Left ventricle myocardium inferior (tissue), 1 donor: ENCODE measurements at regions not wholly inside any gene's neighbourhood (a gene's known extent, or its start where the extent isn't known, plus 50 kb on each side); places are given as distances from the start of the nearest gene placed in this dataset.
A peak's percentile ranks its signal among the peaks of the same experiment; 100 is the strongest.

ENCODE experiments used
- DNase-seq: peaks from one replicate; pipeline ENCODE4 v3.0.0-alpha.2; 2020
- H3K27ac ChIP-seq: fragments of 200-600 bp; replicated peaks from 2 replicates; pipeline ENCODE4 v1.8.0; 2021
- H3K27me3 ChIP-seq: fragments of 200-600 bp; 2 replicates; pipeline ENCODE4 v1.8.0; 2021; ENCODE audit warnings: low read depth
- H3K36me3 ChIP-seq: fragments of 200-600 bp; 2 replicates; pipeline ENCODE4 v1.8.0; 2021
- H3K4me1 ChIP-seq: fragments of 200-600 bp; 2 replicates; pipeline ENCODE4 v1.8.0; 2021
- H3K4me3 ChIP-seq: fragments of 200-600 bp; 2 replicates; pipeline ENCODE4 v1.8.0; 2021; ENCODE audit warnings: mild to moderate bottlenecking, moderate library complexity
- H3K9me3 ChIP-seq: fragments of 200-600 bp; replicated peaks from 2 replicates; pipeline ENCODE4 v1.8.0; 2021
- intact Hi-C: fragments of 100-400 bp; cut with micrococcal nuclease; formaldehyde crosslinking; loops from one replicate; pipeline ENCODE4 v1.11.0; 2022
- TF ChIP-seq, protein P1 (sequence below): fragments of 200-600 bp; IDR thresholded peaks from 2 replicates; pipeline ENCODE4 v1.8.0; 2021; ENCODE audit warnings: antibody characterized with exemption, mild to moderate bottlenecking, borderline replicate concordance
- donor health status: DM: no; HTN: yes; CAD: no; lungs with severe emphysema.

DNA sequence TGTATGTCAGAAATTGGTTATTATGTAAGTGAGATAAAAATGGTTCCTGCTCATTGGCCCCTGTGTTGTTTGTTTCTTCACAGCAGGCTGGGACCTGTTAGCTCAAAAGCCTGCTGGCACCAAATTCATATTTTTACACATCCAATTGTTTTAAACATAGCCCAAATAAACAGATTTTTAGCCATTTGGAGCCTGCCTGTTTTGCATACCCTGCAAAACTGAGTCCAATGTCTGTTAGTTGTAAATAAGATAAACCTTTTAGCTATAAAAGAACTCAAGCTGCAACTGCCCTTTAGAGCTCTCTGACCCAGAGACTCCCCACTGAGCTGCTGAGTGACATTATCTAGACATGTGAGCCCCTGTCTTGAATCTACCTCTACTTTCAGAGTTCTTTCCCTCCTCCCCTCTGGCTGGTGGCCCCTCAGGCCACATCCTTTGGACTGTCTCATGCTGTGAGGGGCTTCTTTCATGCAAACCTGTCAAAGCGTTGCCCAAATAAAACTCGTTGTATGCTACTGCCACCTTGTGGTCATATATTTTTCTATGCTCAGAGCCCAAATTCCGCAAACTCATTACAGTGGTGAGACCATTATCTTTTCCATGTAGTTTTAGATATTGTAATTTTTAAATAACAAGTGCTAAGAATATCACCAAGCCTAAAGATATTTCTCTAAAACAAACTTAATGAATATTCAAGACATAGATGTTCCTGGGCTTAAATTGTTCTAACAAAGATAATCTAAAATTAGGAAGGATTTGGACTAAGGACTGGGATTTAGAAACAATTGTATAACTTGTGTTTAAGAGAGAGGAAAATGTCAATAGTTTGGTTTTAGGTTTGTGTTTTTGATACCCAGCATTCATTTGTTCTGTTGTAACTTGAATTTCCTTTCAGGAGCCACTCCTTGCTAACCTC is 337.9 kb downstream of the AACS start:
- H3K9me3 ChIP-seq: peaks cover 33% of the 10 kb centered on the region
- H3K27ac ChIP-seq: no peak overlapping the region
- H3K4me3 ChIP-seq: no peak overlapping the region
- TF ChIP-seq, protein P1, sequence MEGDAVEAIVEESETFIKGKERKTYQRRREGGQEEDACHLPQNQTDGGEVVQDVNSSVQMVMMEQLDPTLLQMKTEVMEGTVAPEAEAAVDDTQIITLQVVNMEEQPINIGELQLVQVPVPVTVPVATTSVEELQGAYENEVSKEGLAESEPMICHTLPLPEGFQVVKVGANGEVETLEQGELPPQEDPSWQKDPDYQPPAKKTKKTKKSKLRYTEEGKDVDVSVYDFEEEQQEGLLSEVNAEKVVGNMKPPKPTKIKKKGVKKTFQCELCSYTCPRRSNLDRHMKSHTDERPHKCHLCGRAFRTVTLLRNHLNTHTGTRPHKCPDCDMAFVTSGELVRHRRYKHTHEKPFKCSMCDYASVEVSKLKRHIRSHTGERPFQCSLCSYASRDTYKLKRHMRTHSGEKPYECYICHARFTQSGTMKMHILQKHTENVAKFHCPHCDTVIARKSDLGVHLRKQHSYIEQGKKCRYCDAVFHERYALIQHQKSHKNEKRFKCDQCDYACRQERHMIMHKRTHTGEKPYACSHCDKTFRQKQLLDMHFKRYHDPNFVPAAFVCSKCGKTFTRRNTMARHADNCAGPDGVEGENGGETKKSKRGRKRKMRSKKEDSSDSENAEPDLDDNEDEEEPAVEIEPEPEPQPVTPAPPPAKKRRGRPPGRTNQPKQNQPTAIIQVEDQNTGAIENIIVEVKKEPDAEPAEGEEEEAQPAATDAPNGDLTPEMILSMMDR: peak; percentile 68
- peaks cover 35% of the 10 kb centered on the region for H3K27me3 ChIP-seq
- DNase-seq: no peak
- H3K36me3 ChIP-seq: no peaks in the 10 kb centered on the region
- no peaks in the 10 kb centered on the region for H3K4me1 ChIP-seq
- intact Hi-C loops: loop anchor here (10.0 kb wide), 1 partner anchor 218 kb away; the partner anchor contains the start of gene TMEM132B

DNA sequence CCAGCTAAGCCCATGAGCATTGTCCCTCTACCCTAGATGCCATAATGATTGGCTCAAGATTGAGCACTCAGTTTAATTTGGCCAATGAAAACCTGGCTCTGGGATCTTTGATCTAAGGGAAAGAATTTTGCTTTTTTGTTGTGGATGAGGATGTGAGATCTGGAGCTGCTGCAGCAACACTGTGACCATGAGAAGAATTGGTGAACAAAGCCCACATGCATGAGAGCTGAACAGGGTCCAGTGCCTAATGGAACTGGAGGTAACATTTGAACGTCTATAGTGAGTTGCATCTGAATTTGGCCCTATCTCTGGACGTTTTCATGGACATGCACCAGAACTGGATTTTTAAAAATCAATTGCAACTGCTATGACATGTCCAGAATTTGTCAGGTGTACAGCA is 338.6 kb downstream of the AACS start:
- intact Hi-C loops: loop anchor here (10.0 kb wide), 1 partner anchor 219 kb away; the partner anchor contains the start of gene TMEM132B
- Histone ChIP-seq H3K27ac (no peak overlapping the region), H3K36me3 (no peaks in the 10 kb centered on the region), H3K4me3 (no peak overlapping the region), H3K9me3 (peaks cover 26% of the 10 kb centered on the region), H3K27me3 (peaks cover 35% of the 10 kb centered on the region), H3K4me1 (no peaks in the 10 kb centered on the region)
- TF ChIP-seq, protein P1: no peak
- DNase-seq: no peak

DNA sequence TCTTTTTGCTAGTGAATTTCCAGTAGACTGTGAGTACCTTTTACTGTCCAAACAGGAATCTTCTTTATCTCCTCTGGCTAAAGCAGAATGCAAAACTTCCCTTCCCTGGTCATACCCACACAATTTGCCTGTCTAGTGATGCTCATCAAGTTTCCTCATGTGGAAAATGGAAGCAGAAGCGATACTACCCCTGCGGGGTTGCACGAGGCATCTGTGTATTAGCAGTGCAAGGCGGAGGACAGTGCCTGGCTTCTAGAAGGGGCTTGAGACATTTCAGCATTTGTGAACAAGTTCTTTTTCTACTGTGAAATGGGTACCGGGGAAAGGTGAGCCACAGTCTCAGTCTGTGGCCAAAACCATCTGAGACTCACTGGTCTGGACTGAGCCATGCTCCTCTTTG is 340.9 kb downstream of the AACS start:
- no peaks in the 10 kb centered on the region for H3K36me3 ChIP-seq
- intact Hi-C loops: loop anchor here (10.0 kb wide), 1 partner anchor 221 kb away; the partner anchor contains the start of gene TMEM132B
- no peak for DNase-seq
- TF ChIP-seq, protein P1: no peak
- H3K4me1 ChIP-seq: no peaks in the 10 kb centered on the region
- H3K27ac ChIP-seq: no peak overlapping the region
- H3K4me3 ChIP-seq: no peak overlapping the region
- peaks cover 35% of the 10 kb centered on the region for H3K27me3 ChIP-seq
- peaks cover 22% of the 10 kb centered on the region for H3K9me3 ChIP-seq

DNA sequence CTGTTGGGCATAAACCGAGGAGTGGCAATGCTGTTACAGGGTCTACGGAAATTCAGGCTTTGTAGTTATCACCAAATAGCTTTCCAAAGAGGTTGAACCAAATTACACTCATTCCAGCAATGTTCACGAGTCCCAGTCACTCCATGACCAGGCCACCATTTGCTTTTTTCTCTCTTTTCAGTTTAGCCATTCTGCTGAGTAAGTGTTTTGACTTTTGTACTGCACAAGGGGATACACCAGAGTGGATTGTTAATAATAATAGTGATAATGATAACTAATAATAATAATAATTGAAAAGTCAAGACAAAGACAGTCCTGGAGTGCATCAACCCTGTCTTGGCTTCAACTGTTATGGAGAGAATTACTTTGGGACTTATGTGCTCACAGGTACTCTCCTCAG is 343.5 kb downstream of the AACS start:
- H3K27ac ChIP-seq: no peak overlapping the region
- no peaks in the 10 kb centered on the region for H3K36me3 ChIP-seq
- intact Hi-C loops: loop anchor here (10.0 kb wide), 1 partner anchor 224 kb away; the partner anchor contains the start of gene TMEM132B
- H3K9me3 ChIP-seq: no peaks in the 10 kb centered on the region
- no peak overlapping the region for H3K4me3 ChIP-seq
- peaks cover 35% of the 10 kb centered on the region for H3K27me3 ChIP-seq
- TF ChIP-seq, protein P1: no peak
- H3K4me1 ChIP-seq: no peaks in the 10 kb centered on the region
- DNase-seq: no peak

DNA sequence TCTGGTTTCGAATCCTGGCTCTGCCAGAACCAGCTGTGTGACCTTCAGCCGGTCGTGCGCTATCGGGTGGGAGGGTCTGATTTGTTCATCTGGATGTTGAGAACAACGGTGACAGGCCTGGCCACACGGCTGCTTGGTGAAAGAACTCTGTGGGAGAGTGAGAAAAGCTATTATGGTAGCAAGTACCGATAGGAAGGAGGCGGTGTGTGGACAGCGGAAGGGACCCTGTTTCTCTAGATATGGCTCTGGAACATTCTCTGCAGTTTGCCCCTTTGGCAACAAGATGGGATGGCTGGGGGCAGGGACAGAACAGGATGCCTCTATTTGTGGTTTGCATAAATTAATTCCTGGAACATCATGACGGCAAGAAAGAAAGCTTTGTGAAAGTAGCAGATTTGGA is 347.3 kb downstream of the AACS start:
- no peaks in the 10 kb centered on the region for H3K9me3 ChIP-seq
- TF ChIP-seq, protein P1: no peak
- H3K4me1 ChIP-seq: no peaks in the 10 kb centered on the region
- no peak for DNase-seq
- H3K36me3 ChIP-seq: no peaks in the 10 kb centered on the region
- H3K27me3 ChIP-seq: peaks cover 9% of the 10 kb centered on the region
- H3K27ac ChIP-seq: no peak overlapping the region
- no peak overlapping the region for H3K4me3 ChIP-seq
- intact Hi-C loops: no loop called here
